IMR-90 (cell line): ENCODE measurements at regions not wholly inside any gene's neighbourhood (a gene's known extent, or its start where the extent isn't known, plus 50 kb on each side); places are given as distances from the start of the nearest gene placed in this dataset.

Experiments
- ATAC-seq: fragments of 200-7000 bp; cut with Tn5 transposase; 2 replicates; pipeline ENCODE4 v1.9.1; 2020; ENCODE audit warnings: low read depth, mild to moderate bottlenecking, moderate library complexity
- BruUV-seq: library from RNA; stranded (reverse); fragments of 400-500 nt; replicated peaks from 2 replicates; lab custom pipeline; 2021; lab: Mats Ljungman, UMichigan
- CTCF ChIA-PET: fragments of 300-600 bp; formaldehyde crosslinking; extraction: SDS; loops from one replicate; lab custom pipeline; 2021; ENCODE audit warnings: antibody characterized with exemption; lab: Yijun Ruan, JAX
- POLR2A ChIA-PET: fragments of 300-600 bp; sonication (Branson Sonifier 250); formaldehyde crosslinking; loops from one replicate; lab custom pipeline; 2022; ENCODE audit warnings: antibody characterized with exemption; ENCODE audit not compliant: unreplicated experiment; lab: Charles Lee
- DNase-seq: peaks from one replicate; pipeline ENCODE4 v3.0.0; 2013
- H2AFZ ChIP-seq: replicated peaks from 2 replicates; pipeline ENCODE3; 2013; ENCODE audit warnings: low read length, mild to moderate bottlenecking; ENCODE audit not compliant: poor library complexity
- H2AK5ac ChIP-seq: 2 replicates; pipeline ENCODE4 v1.6.1; 2013; ENCODE audit warnings: low read depth, low read length, inconsistent platforms
- H2AK9ac ChIP-seq: replicated peaks from 2 replicates; pipeline ENCODE3; 2013; ENCODE audit warnings: mild to moderate bottlenecking, low read depth, low read length, moderate library complexity; ENCODE audit not compliant: poor library complexity
- H2BK120ac ChIP-seq: 2 replicates; pipeline ENCODE4 v1.6.1; 2013; ENCODE audit warnings: low read depth, low read length, inconsistent platforms
- H2BK15ac ChIP-seq: 3 replicates; pipeline ENCODE4 v1.6.1; 2013; ENCODE audit warnings: low read depth, low read length, inconsistent platforms
- H2BK20ac ChIP-seq: 2 replicates; pipeline ENCODE4 v1.6.1; 2013; ENCODE audit warnings: low read depth, mild to moderate bottlenecking, inconsistent platforms, low read length, moderate library complexity
- H2BK5ac ChIP-seq: 2 replicates; pipeline ENCODE4 v1.6.1; 2013; ENCODE audit warnings: mild to moderate bottlenecking, low read depth, low read length, inconsistent platforms; ENCODE audit not compliant: poor library complexity, severe bottlenecking
- H3K14ac ChIP-seq: replicated peaks from 2 replicates; pipeline ENCODE4 v1.6.1; 2013; ENCODE audit warnings: low read depth, low read length, inconsistent platforms
- H3K18ac ChIP-seq: 2 replicates; pipeline ENCODE4 v1.6.1; 2013; ENCODE audit warnings: low read depth, low read length, control low read depth
- H3K23ac ChIP-seq: 2 replicates; pipeline ENCODE4 v1.6.1; 2013; ENCODE audit warnings: low read depth, low read length, inconsistent platforms
- H3K27ac ChIP-seq: 2 replicates; pipeline ENCODE4 v1.5.1; 2013; ENCODE audit warnings: mild to moderate bottlenecking, control low read depth, low read length; ENCODE audit not compliant: insufficient read depth
- H3K27me3 ChIP-seq: 2 replicates; pipeline ENCODE4 v1.6.1; 2013; ENCODE audit warnings: low read length; ENCODE audit not compliant: control insufficient read depth, insufficient read depth
- H3K36me3 ChIP-seq: 2 replicates; pipeline ENCODE4 v1.6.1; 2013; ENCODE audit warnings: low read length, mixed read lengths; ENCODE audit not compliant: control insufficient read depth, insufficient read depth
- H3K4ac ChIP-seq: 2 replicates; pipeline ENCODE4 v1.6.1; 2013; ENCODE audit warnings: low read depth, low read length, inconsistent platforms
- H3K4me1 ChIP-seq: 2 replicates; pipeline ENCODE4 v1.6.1; 2013; ENCODE audit warnings: low read length, mixed read lengths; ENCODE audit not compliant: control insufficient read depth, insufficient read depth
- H3K4me2 ChIP-seq: 2 replicates; pipeline ENCODE4 v1.6.1; 2013; ENCODE audit warnings: low read depth, mild to moderate bottlenecking, control low read depth, low read length, moderate library complexity
- H3K4me3 ChIP-seq: 2 replicates; pipeline ENCODE4 v1.5.1; 2013; ENCODE audit warnings: low read depth, mild to moderate bottlenecking, control low read depth, low read length, moderate library complexity; ENCODE audit not compliant: insufficient read depth
- H3K56ac ChIP-seq: 2 replicates; pipeline ENCODE4 v1.6.1; 2013; ENCODE audit warnings: low read length, inconsistent platforms; ENCODE audit not compliant: insufficient read depth; ENCODE audit errors: extremely low read depth
- H3K79me1 ChIP-seq, 2 experiments: 2 replicates each; pipeline ENCODE4 v1.6.1; 2013; ENCODE audit warnings: low read length in 2 of 2, inconsistent platforms in 1 of 2, low read depth in 1 of 2
- H3K9ac ChIP-seq: 2 replicates; pipeline ENCODE4 v1.6.1; 2013; ENCODE audit warnings: low read depth, low read length, control low read depth
- H3K9me1 ChIP-seq: 2 replicates; pipeline ENCODE4 v1.6.1; 2013; ENCODE audit warnings: low read length, inconsistent platforms; ENCODE audit not compliant: insufficient read depth
- H3K9me3 ChIP-seq: 2 replicates; pipeline ENCODE4 v1.6.1; 2013; ENCODE audit warnings: low read length; ENCODE audit not compliant: control insufficient read depth, insufficient read depth
- H4K20me1 ChIP-seq: 2 replicates; pipeline ENCODE4 v1.6.1; 2013; ENCODE audit warnings: low read length, inconsistent platforms; ENCODE audit not compliant: insufficient read depth
- H4K5ac ChIP-seq: 2 replicates; pipeline ENCODE4 v1.6.1; 2013; ENCODE audit warnings: mild to moderate bottlenecking, low read depth, low read length, control low read depth
- H4K8ac ChIP-seq, 2 experiments: 2 replicates each; pipeline ENCODE4 v1.6.1; 2013; ENCODE audit warnings: low read depth in 2 of 2, low read length in 2 of 2, control low read depth in 1 of 2, inconsistent platforms in 1 of 2
- H4K91ac ChIP-seq: 2 replicates; pipeline ENCODE4 v1.6.1; 2013; ENCODE audit warnings: low read depth, low read length, inconsistent platforms; ENCODE audit not compliant: insufficient read depth
- BHLHE40 ChIP-seq: fragments of 150-350 bp; IDR thresholded peaks from 2 replicates; pipeline ENCODE4 v1.6.1; 2016; ENCODE audit warnings: mild to moderate bottlenecking, low read depth, low read length
- CEBPB ChIP-seq: IDR thresholded peaks from 2 replicates; pipeline ENCODE4 v1.6.1; 2012; ENCODE audit warnings: low read depth, low read length, improper control_type of control experiment
- CHD1 ChIP-seq: IDR thresholded peaks from 2 replicates; pipeline ENCODE4 v1.6.1; 2012; ENCODE audit warnings: low read depth, low read length, improper control_type of control experiment
- FOS ChIP-seq: fragments of 150-350 bp; IDR thresholded peaks from 2 replicates; pipeline ENCODE4 v1.6.1; 2016; ENCODE audit warnings: low read depth, low read length
- MAFK ChIP-seq: IDR thresholded peaks from 2 replicates; pipeline ENCODE4 v1.6.1; 2012; ENCODE audit warnings: low read depth, low read length, improper control_type of control experiment
- MAZ ChIP-seq: IDR thresholded peaks from 2 replicates; pipeline ENCODE4 v1.6.1; 2012; ENCODE audit warnings: low read depth, mild to moderate bottlenecking, low read length, improper control_type of control experiment, moderate library complexity, borderline replicate concordance
- MXI1 ChIP-seq: IDR thresholded peaks from 2 replicates; pipeline ENCODE4 v1.6.1; 2012; ENCODE audit warnings: low read depth, mild to moderate bottlenecking, low read length, moderate library complexity, borderline replicate concordance
- NFE2L2 ChIP-seq: fragments of 150-350 bp; IDR thresholded peaks from 2 replicates; pipeline ENCODE4 v1.6.1; 2016; ENCODE audit warnings: low read depth, mild to moderate bottlenecking, low read length
- POLR2A ChIP-seq: IDR thresholded peaks from 2 replicates; pipeline ENCODE4 v1.6.1; 2012; ENCODE audit warnings: mild to moderate bottlenecking, low read depth, low read length
- RAD21 ChIP-seq: IDR thresholded peaks from 2 replicates; pipeline ENCODE4 v1.6.1; 2012; ENCODE audit warnings: low read length, improper control_type of control experiment
- RCOR1 ChIP-seq: IDR thresholded peaks from 2 replicates; pipeline ENCODE4 v1.6.1; 2012; ENCODE audit warnings: mild to moderate bottlenecking, low read length, improper control_type of control experiment; ENCODE audit not compliant: insufficient replicate concordance
- RFX5 ChIP-seq: IDR thresholded peaks from 2 replicates; pipeline ENCODE4 v1.8.0; 2012; ENCODE audit warnings: low read depth, mild to moderate bottlenecking, low read length, moderate library complexity
- SMC3 ChIP-seq: fragments of 150-350 bp; IDR thresholded peaks from 2 replicates; pipeline ENCODE4 v1.6.1; 2016; ENCODE audit warnings: low read depth, mild to moderate bottlenecking, antibody characterized with exemption, low read length, moderate library complexity
- WGBS, 2 experiments: methylation state at CpG; one replicate each; pipeline versions ENCODE4 v1.1.5 to v1.1.7; 2013; ENCODE audit warnings: missing lambda C conversion rate in 2 of 2; ENCODE audit not compliant: insufficient read length in 1 of 2; ENCODE audit errors: extremely low coverage in 2 of 2; 5-methylcytosine and 5-hydroxymethylcytosine counted together
- dilution Hi-C: fragments of 300-500 bp; cut with HindIII; formaldehyde crosslinking; loops from one replicate; pipeline ENCODE4 v1.14.3; 2018; ENCODE audit warnings: low sequenced_read_pairs; ENCODE audit not compliant: unreplicated experiment
- in situ Hi-C: fragments of 300-500 bp; cut with MboI; formaldehyde crosslinking; loops from 3 replicates; pipeline ENCODE4 v1.14.3; 2019; ENCODE audit warnings: low sequenced_read_pairs, inconsistent platforms, mixed read lengths
- intact Hi-C: fragments of 100-400 bp; cut with micrococcal nuclease; formaldehyde crosslinking; loops from 2 replicates; pipeline ENCODE4 v1.10.0; 2022
- TF ChIP-seq, protein P1 (sequence below): conservative IDR thresholded peaks from 2 replicates; pipeline ENCODE4 v1.5.1; 2012; ENCODE audit warnings: mild to moderate bottlenecking, low read depth, low read length, improper control_type of control experiment
- TF ChIP-seq, protein P2 (sequence below): fragments of 150-350 bp; IDR thresholded peaks from 2 replicates; pipeline ENCODE4 v1.6.1; 2017; ENCODE audit warnings: mild to moderate bottlenecking, antibody characterized with exemption, low read length, low read depth
- TF ChIP-seq, protein P3 (sequence below): fragments of 150-350 bp; IDR thresholded peaks from 2 replicates; pipeline ENCODE4 v1.6.1; 2016; ENCODE audit warnings: low read depth, mild to moderate bottlenecking, low read length, moderate library complexity, borderline replicate concordance

DNA sequence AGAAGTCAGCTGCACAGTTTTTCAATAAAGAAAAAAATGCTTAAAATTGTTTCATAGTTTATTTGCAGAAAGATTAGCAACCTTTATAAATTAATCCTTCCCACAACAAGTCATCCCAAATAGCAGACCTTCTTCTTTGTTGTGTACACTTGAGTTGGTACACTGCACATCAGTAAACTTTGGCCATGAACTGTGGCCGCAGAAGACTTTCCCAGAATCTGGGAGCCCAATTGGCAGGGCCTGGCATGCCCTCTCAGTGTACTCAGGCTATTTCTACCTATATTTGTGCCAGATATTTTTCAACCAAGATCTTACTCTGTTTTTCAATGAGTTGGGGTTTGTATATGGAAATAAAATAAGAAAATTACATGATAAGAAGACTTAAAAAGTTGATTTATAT lies 133.1 kb downstream of the DIPK2A start:
- dilution Hi-C loops: no loop called here
- TF ChIP-seq NFE2L2: no peak
- TF ChIP-seq RCOR1: no peak
- TF ChIP-seq, protein P1, sequence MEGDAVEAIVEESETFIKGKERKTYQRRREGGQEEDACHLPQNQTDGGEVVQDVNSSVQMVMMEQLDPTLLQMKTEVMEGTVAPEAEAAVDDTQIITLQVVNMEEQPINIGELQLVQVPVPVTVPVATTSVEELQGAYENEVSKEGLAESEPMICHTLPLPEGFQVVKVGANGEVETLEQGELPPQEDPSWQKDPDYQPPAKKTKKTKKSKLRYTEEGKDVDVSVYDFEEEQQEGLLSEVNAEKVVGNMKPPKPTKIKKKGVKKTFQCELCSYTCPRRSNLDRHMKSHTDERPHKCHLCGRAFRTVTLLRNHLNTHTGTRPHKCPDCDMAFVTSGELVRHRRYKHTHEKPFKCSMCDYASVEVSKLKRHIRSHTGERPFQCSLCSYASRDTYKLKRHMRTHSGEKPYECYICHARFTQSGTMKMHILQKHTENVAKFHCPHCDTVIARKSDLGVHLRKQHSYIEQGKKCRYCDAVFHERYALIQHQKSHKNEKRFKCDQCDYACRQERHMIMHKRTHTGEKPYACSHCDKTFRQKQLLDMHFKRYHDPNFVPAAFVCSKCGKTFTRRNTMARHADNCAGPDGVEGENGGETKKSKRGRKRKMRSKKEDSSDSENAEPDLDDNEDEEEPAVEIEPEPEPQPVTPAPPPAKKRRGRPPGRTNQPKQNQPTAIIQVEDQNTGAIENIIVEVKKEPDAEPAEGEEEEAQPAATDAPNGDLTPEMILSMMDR: no peak
- TF ChIP-seq MAZ: no peak
- no peak for TF ChIP-seq SMC3
- no peak for TF ChIP-seq RFX5
- no peak for TF ChIP-seq CEBPB
- TF ChIP-seq, protein P2, sequence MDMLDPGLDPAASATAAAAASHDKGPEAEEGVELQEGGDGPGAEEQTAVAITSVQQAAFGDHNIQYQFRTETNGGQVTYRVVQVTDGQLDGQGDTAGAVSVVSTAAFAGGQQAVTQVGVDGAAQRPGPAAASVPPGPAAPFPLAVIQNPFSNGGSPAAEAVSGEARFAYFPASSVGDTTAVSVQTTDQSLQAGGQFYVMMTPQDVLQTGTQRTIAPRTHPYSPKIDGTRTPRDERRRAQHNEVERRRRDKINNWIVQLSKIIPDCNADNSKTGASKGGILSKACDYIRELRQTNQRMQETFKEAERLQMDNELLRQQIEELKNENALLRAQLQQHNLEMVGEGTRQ: no peak
- TF ChIP-seq, protein P3, sequence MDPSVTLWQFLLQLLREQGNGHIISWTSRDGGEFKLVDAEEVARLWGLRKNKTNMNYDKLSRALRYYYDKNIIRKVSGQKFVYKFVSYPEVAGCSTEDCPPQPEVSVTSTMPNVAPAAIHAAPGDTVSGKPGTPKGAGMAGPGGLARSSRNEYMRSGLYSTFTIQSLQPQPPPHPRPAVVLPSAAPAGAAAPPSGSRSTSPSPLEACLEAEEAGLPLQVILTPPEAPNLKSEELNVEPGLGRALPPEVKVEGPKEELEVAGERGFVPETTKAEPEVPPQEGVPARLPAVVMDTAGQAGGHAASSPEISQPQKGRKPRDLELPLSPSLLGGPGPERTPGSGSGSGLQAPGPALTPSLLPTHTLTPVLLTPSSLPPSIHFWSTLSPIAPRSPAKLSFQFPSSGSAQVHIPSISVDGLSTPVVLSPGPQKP: no peak
- no peak for TF ChIP-seq FOS
- no peak for TF ChIP-seq MXI1
- TF ChIP-seq BHLHE40: no peak
- no peak for TF ChIP-seq CHD1
- TF ChIP-seq MAFK: no peak
- no peak for TF ChIP-seq POLR2A
- TF ChIP-seq RAD21: no peak
- Histone ChIP-seq H2BK15ac (no peak overlapping the region), H3K9me3 (no peaks in the 10 kb centered on the region), H4K20me1 (no peaks in the 10 kb centered on the region), H3K14ac (no peak overlapping the region), H3K4me1 (no peaks in the 10 kb centered on the region), H2BK20ac (no peak overlapping the region), H3K23ac (no peak overlapping the region), H3K4ac (no peak overlapping the region), H4K5ac (no peak overlapping the region), H3K9me1 (no peaks in the 10 kb centered on the region), H3K79me1 (no peaks in the 10 kb centered on the region), H2BK5ac (no peak overlapping the region), H2BK120ac (no peak overlapping the region), H2AK5ac (no peak overlapping the region), H3K36me3 (no peaks in the 10 kb centered on the region), H3K4me3 (no peak overlapping the region), H4K8ac (no peak overlapping the region), H3K56ac (no peak overlapping the region), H3K27ac (no peak overlapping the region), H3K4me2 (no peak overlapping the region), H2AK9ac (no peak overlapping the region), H4K91ac (no peak overlapping the region), H2AFZ (no peak overlapping the region), H3K27me3 (no peaks in the 10 kb centered on the region), H3K9ac (no peak overlapping the region), H3K18ac (no peak overlapping the region)
- BruUV-seq: no TSS peak
- in situ Hi-C loops: no loop called here
- WGBS, 2 experiments: no CpG with 5 or more reads among the region's 1 CpG
- ChIA-PET POLR2A (no interaction called here), CTCF (no interaction called here)
- no peak for DNase-seq
- intact Hi-C loops: no loop called here
- no peak for ATAC-seq
